ENCODE measurements at regions not wholly inside any gene's neighbourhood (a gene's known extent, or its start where the extent isn't known, plus 50 kb on each side); places are given as distances from the start of the nearest gene placed in this dataset.
A peak's percentile ranks its signal among the peaks of the same experiment; 100 is the strongest.

- no peaks in the 10 kb centered on the region for H3K36me3 Mint-ChIP-seq
- H3K27me3 Mint-ChIP-seq = peaks cover 57% of the 10 kb centered on the region
- no peak overlapping the region for H3K4me3 Mint-ChIP-seq
- H3K9me3 Mint-ChIP-seq = no peaks in the 10 kb centered on the region
- H3K27ac Mint-ChIP-seq = no peak overlapping the region
- peaks cover 24% of the 10 kb centered on the region for H3K4me1 Mint-ChIP-seq (ENCODE audit: unreplicated experiment)
- no peak for TF ChIP-seq CTCF (conservative IDR thresholded peaks at IDR 0.05)
- no peak for DNase-seq (ENCODE audit: extremely low spot score, unreplicated experiment)
Observed at GRCh38 chr2:126774761-126775160, 118.8 kb downstream of the GYPC start.

DNA sequence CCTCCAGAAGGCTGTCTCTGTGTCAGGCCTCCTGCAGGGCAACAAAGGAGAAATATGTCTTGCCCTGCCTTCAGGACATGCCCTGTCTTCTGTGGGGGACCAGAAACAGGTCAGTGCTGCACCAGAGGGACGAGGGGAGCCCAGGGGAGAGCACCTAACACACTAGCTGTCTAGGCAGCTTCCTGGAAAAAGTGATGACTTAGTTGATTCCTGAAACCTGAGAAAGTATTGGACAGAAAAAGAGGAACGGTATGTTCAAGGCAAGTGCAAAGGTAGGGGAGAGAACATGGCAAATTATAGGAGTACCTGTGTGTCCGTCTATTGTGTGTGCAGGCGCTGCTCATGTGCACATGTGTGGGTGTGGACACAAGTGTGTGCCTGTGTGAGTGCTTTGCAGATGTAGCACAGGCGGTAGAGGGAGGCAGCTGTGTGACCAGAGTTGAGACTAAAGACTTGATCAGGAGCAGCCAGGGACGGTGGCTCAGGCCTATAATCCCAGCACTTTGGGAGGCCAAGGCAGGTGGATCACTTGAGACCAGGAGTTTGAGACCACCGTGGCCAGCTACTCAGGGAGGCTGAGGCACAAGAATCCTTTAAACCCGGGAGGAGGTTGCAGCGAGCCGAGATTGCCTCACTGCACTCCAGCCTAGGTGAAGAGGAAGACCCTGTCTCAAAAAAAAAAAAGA lies 119.5 kb downstream of the GYPC start:
- Mint-ChIP-seq H3K9me3 (no peaks in the 10 kb centered on the region), H3K27ac (no peak overlapping the region), H3K36me3 (no peaks in the 10 kb centered on the region), H3K4me3 (peak overlapping the region; percentile 94), H3K4me1 (ENCODE audit: unreplicated experiment) (peaks cover 24% of the 10 kb centered on the region), H3K27me3 (peaks cover 57% of the 10 kb centered on the region)
- no peak for TF ChIP-seq CTCF (conservative IDR thresholded peaks at IDR 0.05)
- no peak for DNase-seq (ENCODE audit: extremely low spot score, unreplicated experiment)

DNA sequence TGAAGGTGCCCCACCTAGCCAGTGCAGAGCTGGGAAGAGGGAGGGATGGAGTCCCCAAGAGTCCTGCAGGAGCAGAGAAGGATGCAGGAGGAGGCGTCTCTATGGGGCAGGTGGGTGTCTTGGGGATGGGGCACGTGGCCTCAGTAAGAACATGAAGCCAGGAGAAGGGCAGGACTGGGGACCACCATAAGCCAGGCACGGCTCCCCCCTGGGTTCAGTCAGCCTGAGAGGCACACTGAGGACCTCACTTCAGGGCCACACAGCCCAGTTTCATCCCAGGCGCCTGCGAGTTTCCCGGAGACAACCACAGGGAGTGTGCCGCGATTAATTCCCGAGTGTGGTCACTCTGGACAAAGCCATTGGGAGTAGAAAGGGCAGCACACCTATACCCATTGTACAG lies 120.3 kb downstream of the GYPC start:
- Mint-ChIP-seq H3K36me3 (no peaks in the 10 kb centered on the region), H3K27me3 (peaks cover 56% of the 10 kb centered on the region), H3K4me1 (ENCODE audit: unreplicated experiment) (peaks cover 24% of the 10 kb centered on the region), H3K4me3 (peak overlapping the region; percentile 94), H3K9me3 (no peaks in the 10 kb centered on the region), H3K27ac (no peak overlapping the region)
- DNase-seq (ENCODE audit: extremely low spot score, unreplicated experiment) = no peak
- TF ChIP-seq CTCF (conservative IDR thresholded peaks at IDR 0.05) = no peak

GRCh38 chr2:126776692-126777619 lies 121.0 kb downstream of the GYPC start:
- Mint-ChIP-seq H3K27me3 (peaks cover 59% of the 10 kb centered on the region), H3K9me3 (no peaks in the 10 kb centered on the region), H3K27ac (peak overlapping the region; percentile 85), H3K4me3 (peak overlapping the region; percentile 94), H3K4me1 (ENCODE audit: unreplicated experiment) (peaks cover 24% of the 10 kb centered on the region), H3K36me3 (no peaks in the 10 kb centered on the region)
- peak; percentile 97 for TF ChIP-seq CTCF (conservative IDR thresholded peaks at IDR 0.05)
- peak; percentile 89 for DNase-seq (ENCODE audit: extremely low spot score, unreplicated experiment)

DNA sequence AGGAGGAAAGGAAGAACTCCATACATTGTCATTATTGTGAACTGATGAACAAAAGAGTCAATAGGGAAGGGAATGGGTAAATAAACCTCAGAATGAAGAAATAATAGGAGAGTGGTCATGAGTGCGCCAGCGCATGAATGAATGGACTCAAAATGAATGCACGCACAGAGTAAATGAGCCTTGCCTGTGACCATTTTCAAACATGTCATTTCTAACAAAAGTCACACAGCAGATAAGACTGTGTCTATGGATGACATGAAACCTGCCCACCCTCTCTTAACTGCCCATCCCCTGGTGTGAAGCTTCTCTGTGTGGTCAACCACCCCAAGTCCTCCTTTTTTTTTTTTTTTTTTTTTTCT lies 121.1 kb upstream of the TEX51 start:
- Mint-ChIP-seq H3K9me3 (no peaks in the 10 kb centered on the region), H3K27me3 (peaks cover 61% of the 10 kb centered on the region), H3K36me3 (no peaks in the 10 kb centered on the region), H3K27ac (peak overlapping the region; percentile 85), H3K4me1 (ENCODE audit: unreplicated experiment) (peaks cover 24% of the 10 kb centered on the region), H3K4me3 (peak overlapping the region; percentile 94)
- TF ChIP-seq CTCF (conservative IDR thresholded peaks at IDR 0.05) = no peak
- no peak for DNase-seq (ENCODE audit: extremely low spot score, unreplicated experiment)
